ENCODE measurements at regions not wholly inside any gene's neighbourhood (a gene's known extent, or its start where the extent isn't known, plus 50 kb on each side); places are given as distances from the start of the nearest gene placed in this dataset.

DNA sequence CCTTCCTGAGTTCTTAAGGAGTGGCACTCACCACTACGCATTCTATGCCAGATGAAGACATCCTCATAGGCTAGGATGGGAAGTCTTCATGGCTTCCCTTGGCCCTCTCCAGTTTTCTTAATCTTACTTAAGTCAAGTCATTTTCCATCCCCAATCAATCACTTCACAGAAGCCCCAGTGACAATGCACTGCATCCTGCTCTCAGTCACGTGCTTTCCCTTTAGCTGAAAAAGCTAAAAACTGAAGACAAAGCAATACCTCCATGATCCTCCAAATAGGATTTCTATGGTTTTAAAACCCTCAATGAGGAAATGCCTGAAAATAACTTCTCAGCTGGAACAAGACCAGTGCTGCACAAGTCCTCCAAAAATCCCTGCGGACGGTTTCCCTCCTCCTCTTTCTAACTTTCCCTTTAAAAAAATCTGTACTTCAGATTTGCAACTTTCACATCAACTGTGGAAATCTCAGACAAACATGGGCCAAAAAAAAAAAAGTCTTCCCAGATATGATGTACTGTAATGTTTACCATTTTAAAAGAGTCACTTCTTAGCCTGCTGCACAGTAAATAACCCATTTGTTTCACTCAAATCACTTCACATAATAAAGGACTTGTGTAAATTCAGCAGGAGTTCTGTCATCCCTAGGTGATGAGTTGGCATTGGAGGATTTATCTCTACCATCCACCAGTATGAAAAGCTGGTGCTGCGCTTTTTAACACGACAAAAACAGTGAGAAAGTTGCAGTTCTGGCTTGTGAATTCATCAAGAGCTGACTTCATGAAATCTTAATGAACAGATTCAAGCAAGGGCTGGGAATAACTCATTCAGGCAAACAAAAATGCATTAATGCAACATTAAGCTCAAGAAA lies 590.0 kb upstream of the NOX3 start:
- H3K27me3 ChIP-seq = no peaks in the 10 kb centered on the region
- no peaks in the 10 kb centered on the region for H3K4me1 ChIP-seq (ENCODE audit: control insufficient read depth in 1 of 2, insufficient read depth in 1 of 2, low read depth in 1 of 2, low read length in 1 of 2)
- no peak overlapping the region for H3K27ac ChIP-seq
- no peaks in the 10 kb centered on the region for H3K36me3 ChIP-seq
- no peaks in the 10 kb centered on the region for H3K9me3 ChIP-seq
- H3K4me3 ChIP-seq (ENCODE audit: low read depth in 1 of 2, low read length in 1 of 2) = no peak overlapping the region
- TF ChIP-seq, protein P1, sequence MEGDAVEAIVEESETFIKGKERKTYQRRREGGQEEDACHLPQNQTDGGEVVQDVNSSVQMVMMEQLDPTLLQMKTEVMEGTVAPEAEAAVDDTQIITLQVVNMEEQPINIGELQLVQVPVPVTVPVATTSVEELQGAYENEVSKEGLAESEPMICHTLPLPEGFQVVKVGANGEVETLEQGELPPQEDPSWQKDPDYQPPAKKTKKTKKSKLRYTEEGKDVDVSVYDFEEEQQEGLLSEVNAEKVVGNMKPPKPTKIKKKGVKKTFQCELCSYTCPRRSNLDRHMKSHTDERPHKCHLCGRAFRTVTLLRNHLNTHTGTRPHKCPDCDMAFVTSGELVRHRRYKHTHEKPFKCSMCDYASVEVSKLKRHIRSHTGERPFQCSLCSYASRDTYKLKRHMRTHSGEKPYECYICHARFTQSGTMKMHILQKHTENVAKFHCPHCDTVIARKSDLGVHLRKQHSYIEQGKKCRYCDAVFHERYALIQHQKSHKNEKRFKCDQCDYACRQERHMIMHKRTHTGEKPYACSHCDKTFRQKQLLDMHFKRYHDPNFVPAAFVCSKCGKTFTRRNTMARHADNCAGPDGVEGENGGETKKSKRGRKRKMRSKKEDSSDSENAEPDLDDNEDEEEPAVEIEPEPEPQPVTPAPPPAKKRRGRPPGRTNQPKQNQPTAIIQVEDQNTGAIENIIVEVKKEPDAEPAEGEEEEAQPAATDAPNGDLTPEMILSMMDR (IDR thresholded peaks at IDR 0.05) = no peak

DNA sequence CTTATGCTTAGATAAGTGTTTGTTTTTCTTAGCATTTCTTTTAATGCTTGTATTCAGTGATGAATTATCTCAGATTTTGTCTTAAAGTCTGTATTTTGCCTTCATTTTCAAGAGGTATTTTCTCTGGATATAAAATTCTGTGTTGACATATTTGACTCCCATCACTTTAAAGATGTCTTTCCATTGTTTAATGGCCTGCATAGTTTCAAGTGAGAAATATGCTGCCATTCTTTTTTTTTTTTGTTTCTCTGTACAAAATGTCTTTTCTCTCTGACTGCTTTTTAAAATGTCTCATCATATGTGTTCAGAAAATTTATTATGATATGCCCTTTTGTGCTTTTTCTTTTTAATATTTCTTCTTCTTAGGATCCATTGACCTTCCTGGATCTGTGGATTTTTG lies 578.0 kb upstream of the NOX3 start:
- TF ChIP-seq, protein P1 (IDR thresholded peaks at IDR 0.05) = no peak

DNA sequence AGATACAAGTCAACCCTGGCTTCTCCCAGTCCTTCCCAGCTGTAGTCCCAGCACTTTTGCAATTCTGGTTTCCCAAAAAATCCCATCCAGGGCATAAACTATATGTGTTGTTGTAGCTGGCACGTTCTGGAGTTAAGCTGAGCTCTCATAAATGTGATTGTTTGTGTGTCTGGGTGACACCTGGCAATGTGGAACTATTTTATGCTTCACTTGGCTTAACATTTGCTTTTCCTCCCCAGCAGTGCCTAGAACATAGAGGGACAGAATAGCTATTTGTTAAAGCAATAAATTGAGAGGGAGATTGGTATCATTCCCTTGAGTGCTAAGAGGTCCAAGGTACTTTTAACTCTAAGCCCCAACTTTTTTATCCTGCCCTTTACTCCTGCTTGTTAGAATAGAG lies 575.9 kb upstream of the NOX3 start:
- no peaks in the 10 kb centered on the region for H3K4me1 ChIP-seq (ENCODE audit: control insufficient read depth in 1 of 2, insufficient read depth in 1 of 2, low read depth in 1 of 2, low read length in 1 of 2)
- no peaks in the 10 kb centered on the region for H3K9me3 ChIP-seq
- H3K27me3 ChIP-seq = no peaks in the 10 kb centered on the region
- TF ChIP-seq, protein P1 (IDR thresholded peaks at IDR 0.05) = no peak
- H3K4me3 ChIP-seq (ENCODE audit: low read depth in 1 of 2, low read length in 1 of 2) = no peak overlapping the region
- no peak overlapping the region for H3K27ac ChIP-seq
- no peaks in the 10 kb centered on the region for H3K36me3 ChIP-seq

More for the DNA sequence above, 578.0 kb upstream of the NOX3 start:
- no peak overlapping the region for H3K4me3 ChIP-seq (ENCODE audit: low read depth in 1 of 2, low read length in 1 of 2)
- H3K9me3 ChIP-seq = no peaks in the 10 kb centered on the region
- no peaks in the 10 kb centered on the region for H3K36me3 ChIP-seq
- no peaks in the 10 kb centered on the region for H3K4me1 ChIP-seq (ENCODE audit: control insufficient read depth in 1 of 2, insufficient read depth in 1 of 2, low read depth in 1 of 2, low read length in 1 of 2)
- no peaks in the 10 kb centered on the region for H3K27me3 ChIP-seq
- no peak overlapping the region for H3K27ac ChIP-seq

DNA sequence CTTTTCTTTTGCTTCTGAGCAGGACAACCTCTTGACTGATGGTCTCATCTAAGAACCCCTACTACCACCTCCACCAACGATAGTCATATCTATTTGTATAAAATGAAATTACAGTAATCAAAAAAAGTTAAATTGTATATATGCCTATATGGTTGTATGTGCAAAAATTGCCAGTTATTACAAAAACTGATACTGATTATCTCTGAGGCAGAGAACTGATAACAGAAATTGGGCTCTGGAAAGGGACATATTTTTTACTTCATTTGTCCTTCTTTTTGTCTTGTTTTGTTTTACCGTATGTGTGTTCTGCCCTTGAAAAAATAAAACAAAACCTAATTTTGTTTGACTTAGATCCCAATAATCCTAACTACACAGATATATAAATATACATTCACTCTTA lies 574.4 kb upstream of the NOX3 start:
- no peaks in the 10 kb centered on the region for H3K9me3 ChIP-seq
- H3K36me3 ChIP-seq = no peaks in the 10 kb centered on the region
- H3K4me3 ChIP-seq (ENCODE audit: low read depth in 1 of 2, low read length in 1 of 2) = no peak overlapping the region
- no peaks in the 10 kb centered on the region for H3K4me1 ChIP-seq (ENCODE audit: control insufficient read depth in 1 of 2, insufficient read depth in 1 of 2, low read depth in 1 of 2, low read length in 1 of 2)
- TF ChIP-seq, protein P1 (IDR thresholded peaks at IDR 0.05) = no peak
- H3K27me3 ChIP-seq = no peaks in the 10 kb centered on the region
- H3K27ac ChIP-seq = no peak overlapping the region

DNA sequence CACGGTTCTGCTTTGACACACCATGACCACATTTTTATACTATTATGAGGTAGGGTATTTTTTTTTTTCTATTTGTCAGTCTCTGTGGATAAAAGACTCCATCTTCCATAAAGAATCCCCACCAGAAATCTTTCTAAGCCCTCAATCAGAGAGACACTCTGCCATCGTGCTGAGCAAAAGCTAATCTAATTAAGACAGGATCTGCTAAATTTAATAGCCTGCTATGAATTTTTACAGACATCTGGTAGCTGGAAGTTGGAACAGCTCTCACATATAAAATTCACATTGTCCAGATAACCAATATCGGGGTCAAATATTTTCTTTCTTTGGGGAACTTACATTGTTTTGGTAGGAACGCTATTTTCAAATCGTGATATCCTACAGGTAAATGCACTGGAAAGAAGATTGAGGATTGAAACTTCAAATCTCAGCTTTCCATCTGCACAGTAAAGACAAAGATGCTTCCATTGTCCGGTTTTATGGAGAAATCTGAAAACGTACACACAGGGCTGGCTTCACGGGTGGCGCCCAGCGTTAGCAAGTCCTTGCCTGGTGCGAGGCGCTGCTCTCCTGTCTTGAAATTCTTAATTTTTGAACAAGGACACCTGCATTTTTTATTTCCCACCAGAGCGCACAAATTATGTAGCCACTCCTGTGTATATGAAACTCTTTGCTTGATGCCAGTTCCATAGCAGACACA lies 573.8 kb upstream of the NOX3 start:
- no peak overlapping the region for H3K4me3 ChIP-seq (ENCODE audit: low read depth in 1 of 2, low read length in 1 of 2)
- no peaks in the 10 kb centered on the region for H3K9me3 ChIP-seq
- no peaks in the 10 kb centered on the region for H3K27me3 ChIP-seq
- H3K27ac ChIP-seq = no peak overlapping the region
- TF ChIP-seq, protein P1 (IDR thresholded peaks at IDR 0.05) = no peak
- no peaks in the 10 kb centered on the region for H3K36me3 ChIP-seq
- no peaks in the 10 kb centered on the region for H3K4me1 ChIP-seq (ENCODE audit: control insufficient read depth in 1 of 2, insufficient read depth in 1 of 2, low read depth in 1 of 2, low read length in 1 of 2)
